H9 (cell line): ENCODE measurements at regions not wholly inside any gene's neighbourhood (a gene's known extent, or its start where the extent isn't known, plus 50 kb on each side); places are given as distances from the start of the nearest gene placed in this dataset.

ENCODE experiments used
- DNase-seq: peaks from one replicate; pipeline ENCODE4 v3.0.0-alpha.2; 2017
- H2AFZ ChIP-seq: one replicate; pipeline ENCODE4 v1.6.1; 2013; ENCODE audit warnings: mild to moderate bottlenecking, low read length, control low read depth, moderate library complexity
- H2AK5ac ChIP-seq: 2 replicates; pipeline ENCODE4 v1.6.1; 2013; ENCODE audit warnings: low read length, control low read depth, mixed read lengths; ENCODE audit not compliant: insufficient read length
- H2BK120ac ChIP-seq: one replicate; pipeline ENCODE4 v1.6.1; 2013; ENCODE audit warnings: low read depth, mild to moderate bottlenecking, low read length, control low read depth, inconsistent platforms; ENCODE audit not compliant: poor library complexity, severe bottlenecking
- H2BK12ac ChIP-seq: 2 replicates; pipeline ENCODE4 v1.6.1; 2013; ENCODE audit warnings: low read length, control low read depth, mixed read lengths, low read depth; ENCODE audit not compliant: insufficient read length
- H2BK15ac ChIP-seq: 2 replicates; pipeline ENCODE4 v1.6.1; 2013; ENCODE audit warnings: low read depth, low read length, control low read depth
- H2BK20ac ChIP-seq: one replicate; pipeline ENCODE4 v1.6.1; 2013; ENCODE audit warnings: low read depth, mild to moderate bottlenecking, low read length, control low read depth, inconsistent platforms; ENCODE audit not compliant: poor library complexity, severe bottlenecking
- H2BK5ac ChIP-seq: 2 replicates; pipeline ENCODE4 v1.6.1; 2013; ENCODE audit warnings: low read length, control low read depth, mixed read lengths; ENCODE audit not compliant: insufficient read length
- H3K14ac ChIP-seq: 2 replicates; pipeline ENCODE4 v1.6.1; 2013; ENCODE audit warnings: low read length, control low read depth; ENCODE audit not compliant: insufficient read depth
- H3K18ac ChIP-seq: 2 replicates; pipeline ENCODE4 v1.6.1; 2013; ENCODE audit warnings: low read depth, mild to moderate bottlenecking, mixed read lengths, low read length, control low read depth; ENCODE audit not compliant: insufficient read length
- H3K23ac ChIP-seq: 2 replicates; pipeline ENCODE4 v1.6.1; 2013; ENCODE audit warnings: low read length, control low read depth, mixed read lengths, low read depth; ENCODE audit not compliant: insufficient read length
- H3K23me2 ChIP-seq: 2 replicates; pipeline ENCODE4 v1.6.1; 2013; ENCODE audit warnings: low read depth, mild to moderate bottlenecking, mixed read lengths, low read length, control low read depth; ENCODE audit not compliant: insufficient read length, poor library complexity, severe bottlenecking
- H3K27ac ChIP-seq: 2 replicates; pipeline ENCODE4 v1.5.1; 2013; ENCODE audit warnings: low read length, control low read depth, mixed read lengths, low read depth; ENCODE audit not compliant: insufficient read length
- H3K27me3 ChIP-seq: 2 replicates; pipeline ENCODE4 v1.6.1; 2013; ENCODE audit warnings: low read length, control low read depth, inconsistent platforms; ENCODE audit not compliant: insufficient read depth
- H3K4ac ChIP-seq: 2 replicates; pipeline ENCODE4 v1.6.1; 2013; ENCODE audit warnings: low read depth, mild to moderate bottlenecking, control low read depth, inconsistent platforms, low read length, moderate library complexity
- H3K4me1 ChIP-seq: 2 replicates; pipeline ENCODE4 v1.6.1; 2013; ENCODE audit warnings: low read length, control low read depth, inconsistent platforms; ENCODE audit not compliant: insufficient read depth
- H3K4me2 ChIP-seq: 2 replicates; pipeline ENCODE4 v1.6.1; 2013; ENCODE audit warnings: low read length, control low read depth, mixed read lengths; ENCODE audit not compliant: insufficient read length, insufficient read depth
- H3K56ac ChIP-seq: 2 replicates; pipeline ENCODE4 v1.6.1; 2013; ENCODE audit warnings: low read depth, mild to moderate bottlenecking, mixed read lengths, low read length, control low read depth; ENCODE audit not compliant: insufficient read length
- H3K79me1 ChIP-seq: 2 replicates; pipeline ENCODE4 v1.6.1; 2013; ENCODE audit warnings: low read depth, mild to moderate bottlenecking, moderate library complexity, low read length, control low read depth, inconsistent platforms; ENCODE audit not compliant: insufficient read depth, poor library complexity, severe bottlenecking
- H3K79me2 ChIP-seq: 2 replicates; pipeline ENCODE4 v1.6.1; 2013; ENCODE audit warnings: low read length, control low read depth, inconsistent platforms; ENCODE audit not compliant: insufficient read depth
- H3K9ac ChIP-seq: 2 replicates; pipeline ENCODE4 v1.6.1; 2013; ENCODE audit warnings: low read length, control low read depth, mixed read lengths; ENCODE audit not compliant: insufficient read length; ENCODE audit errors: extremely low read depth
- H3K9me3 ChIP-seq: one replicate; pipeline ENCODE4 v1.6.1; 2013; ENCODE audit warnings: low read depth, low read length, inconsistent platforms; ENCODE audit not compliant: control insufficient read depth
- H3T11ph ChIP-seq: one replicate; pipeline ENCODE4 v1.6.1; 2013; ENCODE audit warnings: mild to moderate bottlenecking, low read length, control low read depth, inconsistent platforms
- H4K20me1 ChIP-seq: one replicate; pipeline ENCODE4 v1.6.1; 2013; ENCODE audit not compliant: control insufficient read depth, insufficient read length, insufficient read depth
- H4K5ac ChIP-seq: 2 replicates; pipeline ENCODE4 v1.6.1; 2013; ENCODE audit warnings: low read depth, mild to moderate bottlenecking, mixed read lengths, low read length, control low read depth; ENCODE audit not compliant: insufficient read length
- H4K8ac ChIP-seq: replicated peaks from 2 replicates; pipeline ENCODE4 v1.6.1; 2013; ENCODE audit warnings: low read length, control low read depth, mixed read lengths, low read depth; ENCODE audit not compliant: insufficient read length
- H4K91ac ChIP-seq: 2 replicates; pipeline ENCODE4 v1.6.1; 2013; ENCODE audit warnings: low read depth, mild to moderate bottlenecking, moderate library complexity, mixed read lengths, low read length, control low read depth; ENCODE audit not compliant: insufficient read length
- H3K27ac Mint-ChIP-seq, 3 experiments: 2 replicates in 2 of 3; 3 replicates in 1 of 3; pipeline ENCODE4 v1.8.0; 2020 to 2021; ENCODE audit warnings: mixed read lengths in 3 of 3, mild to moderate bottlenecking in 1 of 3, moderate library complexity in 1 of 3
- H3K27me3 Mint-ChIP-seq: 2 replicates; pipeline ENCODE4 v1.8.0; 2021; ENCODE audit warnings: low read depth, mild to moderate bottlenecking, moderate library complexity, mixed read lengths
- H3K36me3 Mint-ChIP-seq, 3 experiments: 2 replicates in 2 of 3; 3 replicates in 1 of 3; pipeline ENCODE4 v1.8.0; 2020 to 2021; ENCODE audit warnings: low read depth in 3 of 3, mixed read lengths in 3 of 3; ENCODE audit not compliant: insufficient read depth in 1 of 3
- H3K4me1 Mint-ChIP-seq, 2 experiments: 2 replicates each; pipeline ENCODE4 v1.8.0; 2020; ENCODE audit warnings: mixed read lengths in 2 of 2
- H3K4me3 Mint-ChIP-seq, 2 experiments: 2 replicates in 1 of 2; 3 replicates in 1 of 2; pipeline ENCODE4 v1.8.0; 2020 to 2021; ENCODE audit warnings: mild to moderate bottlenecking in 2 of 2, mixed read lengths in 2 of 2, moderate library complexity in 1 of 2
- H3K9me3 Mint-ChIP-seq, 2 experiments: 2 replicates in 1 of 2; 3 replicates in 1 of 2; pipeline ENCODE4 v1.8.0; 2020; ENCODE audit warnings: mild to moderate bottlenecking in 2 of 2, mixed read lengths in 2 of 2, moderate library complexity in 1 of 2
- WGBS: extraction: QIAGEN DNeasy Blood & Tissue Kit; methylation state at CpG from one replicate; pipeline ENCODE4 v1.1.7; 2013; ENCODE audit warnings: missing lambda C conversion rate, low lambda C conversion rate, mixed read lengths; ENCODE audit not compliant: insufficient read length; ENCODE audit errors: extremely low coverage; 5-methylcytosine and 5-hydroxymethylcytosine counted together
- TF ChIP-seq, protein P1 (sequence below): fragments of 200-600 bp; sonication (generic); conservative IDR thresholded peaks from 3 replicates; pipeline ENCODE4 v1.8.0; 2021; ENCODE audit warnings: antibody characterized with exemption, mild to moderate bottlenecking

- Histone ChIP-seq H2BK20ac (no peak overlapping the region), H3K14ac (no peak overlapping the region), H3K4ac (no peak overlapping the region), H3K27me3 (no peaks in the 10 kb centered on the region), H3K4me1 (no peaks in the 10 kb centered on the region), H3K79me1 (no peaks in the 10 kb centered on the region), H2AFZ (no peak overlapping the region), H3K23ac (no peak overlapping the region), H3T11ph (no peak overlapping the region), H3K27ac (no peak overlapping the region), H3K79me2 (no peaks in the 10 kb centered on the region), H3K23me2 (no peaks in the 10 kb centered on the region), H3K4me2 (no peak overlapping the region), H4K91ac (no peak overlapping the region), H4K8ac (no peak overlapping the region), H4K5ac (no peak overlapping the region), H4K20me1 (no peaks in the 10 kb centered on the region), H2BK5ac (no peak overlapping the region), H2BK120ac (no peak overlapping the region), H3K9me3 (no peaks in the 10 kb centered on the region), H2BK15ac (no peak overlapping the region), H2BK12ac (no peak overlapping the region), H2AK5ac (no peak overlapping the region), H3K56ac (no peak overlapping the region), H3K18ac (no peak overlapping the region), H3K9ac (no peak overlapping the region)
- H3K36me3 Mint-ChIP-seq: peaks cover 0 to 8% (median 7%) of the 10 kb centered on the region in 3 experiments; a peak in 4 of 7 replicates
- no peak overlapping the region for H3K27ac Mint-ChIP-seq
- no CpG with 5 or more reads among the region's 2 CpGs for WGBS
- H3K27me3 Mint-ChIP-seq: no peaks in the 10 kb centered on the region
- peaks cover 0 to 2% of the 10 kb centered on the region in 2 experiments; a peak in 1 of 5 replicates for H3K9me3 Mint-ChIP-seq
- DNase-seq: no peak
- H3K4me1 Mint-ChIP-seq: no peaks in the 10 kb centered on the region
- TF ChIP-seq, protein P1, sequence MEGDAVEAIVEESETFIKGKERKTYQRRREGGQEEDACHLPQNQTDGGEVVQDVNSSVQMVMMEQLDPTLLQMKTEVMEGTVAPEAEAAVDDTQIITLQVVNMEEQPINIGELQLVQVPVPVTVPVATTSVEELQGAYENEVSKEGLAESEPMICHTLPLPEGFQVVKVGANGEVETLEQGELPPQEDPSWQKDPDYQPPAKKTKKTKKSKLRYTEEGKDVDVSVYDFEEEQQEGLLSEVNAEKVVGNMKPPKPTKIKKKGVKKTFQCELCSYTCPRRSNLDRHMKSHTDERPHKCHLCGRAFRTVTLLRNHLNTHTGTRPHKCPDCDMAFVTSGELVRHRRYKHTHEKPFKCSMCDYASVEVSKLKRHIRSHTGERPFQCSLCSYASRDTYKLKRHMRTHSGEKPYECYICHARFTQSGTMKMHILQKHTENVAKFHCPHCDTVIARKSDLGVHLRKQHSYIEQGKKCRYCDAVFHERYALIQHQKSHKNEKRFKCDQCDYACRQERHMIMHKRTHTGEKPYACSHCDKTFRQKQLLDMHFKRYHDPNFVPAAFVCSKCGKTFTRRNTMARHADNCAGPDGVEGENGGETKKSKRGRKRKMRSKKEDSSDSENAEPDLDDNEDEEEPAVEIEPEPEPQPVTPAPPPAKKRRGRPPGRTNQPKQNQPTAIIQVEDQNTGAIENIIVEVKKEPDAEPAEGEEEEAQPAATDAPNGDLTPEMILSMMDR: no peak
- no peak overlapping the region for H3K4me3 Mint-ChIP-seq
These were observed 57.8 kb upstream of the SLC16A1 start for GRCh38 chr1:113013823-113014222.
